Kidney (tissue), 13 donors: ENCODE measurements at regions not wholly inside any gene's neighbourhood (a gene's known extent, or its start where the extent isn't known, plus 50 kb on each side); places are given as distances from the start of the nearest gene placed in this dataset.

Experiments
- DNase-seq, 5 donors: peaks; one replicate each; pipeline ENCODE4 v3.0.0-alpha.2; 2013 to 2020
- FAIRE-seq: peaks from 2 replicates; lab custom pipeline; 2012; peaks lifted over from hg19 to GRCh38; lab: Jason Lieb, UNC
- H3K27ac ChIP-seq, 2 donors: one replicate each; pipeline ENCODE4 v1.7.0; 2013; ENCODE audit warnings: low read depth in 2 of 2, low read length in 2 of 2, inconsistent platforms in 1 of 2
- H3K27me3 ChIP-seq: one replicate; pipeline ENCODE4 v1.7.1; 2013; ENCODE audit warnings: low read length, inconsistent platforms; ENCODE audit not compliant: control insufficient read depth, insufficient read depth
- H3K36me3 ChIP-seq, 3 donors: one replicate each; pipeline versions ENCODE4 v1.7.0 to v1.7.1; 2013; ENCODE audit warnings: low read length in 3 of 3, control low read depth in 1 of 3, inconsistent platforms in 1 of 3; ENCODE audit not compliant: insufficient read depth in 3 of 3, control insufficient read depth in 2 of 3
- H3K4me1 ChIP-seq, 3 donors: one replicate each; pipeline versions ENCODE4 v1.7.0 to v1.7.1; 2013; ENCODE audit warnings: low read length in 3 of 3, inconsistent platforms in 1 of 3, low read depth in 1 of 3; ENCODE audit not compliant: control insufficient read depth in 2 of 3, insufficient read depth in 2 of 3
- H3K4me3 ChIP-seq, 3 donors: one replicate each; pipeline versions ENCODE4 v1.7.0 to v1.8.1; 2013; ENCODE audit warnings: low read length in 3 of 3, control low read depth in 1 of 3, inconsistent platforms in 1 of 3
- H3K9ac ChIP-seq, 3 donors: one replicate each; pipeline versions ENCODE4 v1.7.0 to v1.7.1; 2013; ENCODE audit warnings: low read length in 3 of 3, control low read depth in 1 of 3, inconsistent platforms in 1 of 3
- H3K9me3 ChIP-seq, 3 donors: one replicate each; pipeline versions ENCODE4 v1.7.0 to v1.7.1; 2013; ENCODE audit warnings: low read length in 3 of 3, control low read depth in 1 of 3, inconsistent platforms in 1 of 3; ENCODE audit not compliant: control insufficient read depth in 2 of 3, insufficient read depth in 1 of 3
- CTCF ChIP-seq: IDR thresholded peaks from 3 replicates; pipeline ENCODE4 v1.5.1; 2012; ENCODE audit warnings: mild to moderate bottlenecking, moderate library complexity, borderline replicate concordance; ENCODE audit not compliant: insufficient read depth; ENCODE audit errors: extremely low read depth
- intact Hi-C: fragments of 100-400 bp; cut with DNase I; formaldehyde crosslinking; loops from one replicate; pipeline ENCODE4 v1.11.1; 2022
- donor health status: control.
- donor health status: control.
- donor health status: control.
- donor health status: control.
- donor health status: control.
- donor health status: DM: yes; HTN: yes; CAD: no.
- donor health status: Normal renal cell carcinoma (clear cell type).

GRCh38 chr14:39884091-39884490 is 451.9 kb upstream of the FBXO33 start:
- no peak for TF ChIP-seq CTCF
- Histone ChIP-seq H3K27me3 (no peaks in the 10 kb centered on the region), H3K4me3 (no peak overlapping the region), H3K27ac (no peak overlapping the region), H3K4me1 (no peaks in the 10 kb centered on the region), H3K9ac (no peak overlapping the region), H3K9me3 (peaks cover 0 to 19% (median 0%) of the 10 kb centered on the region in 3 donors), H3K36me3 (no peaks in the 10 kb centered on the region)
- intact Hi-C loops = no loop called here
- FAIRE-seq (no peak), DNase-seq (no peak)

GRCh38 chr14:39880965-39881364 is 448.7 kb upstream of the FBXO33 start:
- Histone ChIP-seq H3K4me1 (peaks cover 0 to 3% (median 0%) of the 10 kb centered on the region in 3 donors), H3K27me3 (no peaks in the 10 kb centered on the region), H3K36me3 (no peaks in the 10 kb centered on the region), H3K9ac (no peak overlapping the region), H3K4me3 (no peak overlapping the region), H3K27ac (no peak overlapping the region), H3K9me3 (no peaks in the 10 kb centered on the region)
- no peak for FAIRE-seq
- intact Hi-C loops = no loop called here
- TF ChIP-seq CTCF = no peak
- DNase-seq = no peak

- no peaks in the 10 kb centered on the region for H3K27me3 ChIP-seq
- no peak for DNase-seq
- no peak overlapping the region for H3K9ac ChIP-seq
- H3K27ac ChIP-seq = no peak overlapping the region
- peaks cover 0 to 4% (median 0%) of the 10 kb centered on the region in 3 donors for H3K4me1 ChIP-seq
- no peaks in the 10 kb centered on the region for H3K36me3 ChIP-seq
- H3K9me3 ChIP-seq = no peaks in the 10 kb centered on the region
- no peak for TF ChIP-seq CTCF
- no peak overlapping the region for H3K4me3 ChIP-seq
- FAIRE-seq = no peak
- intact Hi-C loops = no loop called here
Observed at GRCh38 chr14:39880106-39880695, 448.0 kb upstream of the FBXO33 start.
